ENCODE measurements at regions not wholly inside any gene's neighbourhood (a gene's known extent, or its start where the extent isn't known, plus 50 kb on each side); places are given as distances from the start of the nearest gene placed in this dataset.

GRCh38 chr18:8468921-8469335 lies 140.3 kb upstream of the RAB12 start:
- no peak for TF ChIP-seq EZH2phosphoT487 (IDR thresholded peaks at IDR 0.05; ENCODE audit: borderline replicate concordance, low read length)
- TF ChIP-seq, protein P1, sequence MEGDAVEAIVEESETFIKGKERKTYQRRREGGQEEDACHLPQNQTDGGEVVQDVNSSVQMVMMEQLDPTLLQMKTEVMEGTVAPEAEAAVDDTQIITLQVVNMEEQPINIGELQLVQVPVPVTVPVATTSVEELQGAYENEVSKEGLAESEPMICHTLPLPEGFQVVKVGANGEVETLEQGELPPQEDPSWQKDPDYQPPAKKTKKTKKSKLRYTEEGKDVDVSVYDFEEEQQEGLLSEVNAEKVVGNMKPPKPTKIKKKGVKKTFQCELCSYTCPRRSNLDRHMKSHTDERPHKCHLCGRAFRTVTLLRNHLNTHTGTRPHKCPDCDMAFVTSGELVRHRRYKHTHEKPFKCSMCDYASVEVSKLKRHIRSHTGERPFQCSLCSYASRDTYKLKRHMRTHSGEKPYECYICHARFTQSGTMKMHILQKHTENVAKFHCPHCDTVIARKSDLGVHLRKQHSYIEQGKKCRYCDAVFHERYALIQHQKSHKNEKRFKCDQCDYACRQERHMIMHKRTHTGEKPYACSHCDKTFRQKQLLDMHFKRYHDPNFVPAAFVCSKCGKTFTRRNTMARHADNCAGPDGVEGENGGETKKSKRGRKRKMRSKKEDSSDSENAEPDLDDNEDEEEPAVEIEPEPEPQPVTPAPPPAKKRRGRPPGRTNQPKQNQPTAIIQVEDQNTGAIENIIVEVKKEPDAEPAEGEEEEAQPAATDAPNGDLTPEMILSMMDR (IDR thresholded peaks at IDR 0.05; ENCODE audit: low read depth, low read length, poor library complexity, severe bottlenecking) = no peak
- H3K36me3 ChIP-seq (ENCODE audit: control insufficient read depth, low read length) = no peaks in the 10 kb centered on the region
- H3K27me3 ChIP-seq (ENCODE audit: control insufficient read depth, low read length) = no peaks in the 10 kb centered on the region; the same call in 1 of the 2 replicates
- no peaks in the 10 kb centered on the region for H3K9me3 ChIP-seq (ENCODE audit: control insufficient read depth, insufficient read depth, low read length)
- H3K4me1 ChIP-seq (ENCODE audit: control insufficient read depth, low read length) = no peaks in the 10 kb centered on the region
- no peak overlapping the region for H3K4me2 ChIP-seq (ENCODE audit: low read length)
- H3F3A ChIP-seq (ENCODE audit: control insufficient read depth, insufficient read depth) = no peaks in the 10 kb centered on the region
- H4K20me1 ChIP-seq (ENCODE audit: control insufficient read depth, insufficient read depth, low read depth, low read length) = no peaks in the 10 kb centered on the region
- no peaks in the 10 kb centered on the region for H3K9me2 ChIP-seq (replicated peaks; ENCODE audit: control insufficient read depth, low read length)
- no peak overlapping the region for H3K27ac ChIP-seq (ENCODE audit: low read depth, low read length)
- no peaks in the 10 kb centered on the region for H3K79me2 ChIP-seq (ENCODE audit: control insufficient read depth, low read length)
- H3K4me3 ChIP-seq (ENCODE audit: low read length) = no peak overlapping the region

DNA sequence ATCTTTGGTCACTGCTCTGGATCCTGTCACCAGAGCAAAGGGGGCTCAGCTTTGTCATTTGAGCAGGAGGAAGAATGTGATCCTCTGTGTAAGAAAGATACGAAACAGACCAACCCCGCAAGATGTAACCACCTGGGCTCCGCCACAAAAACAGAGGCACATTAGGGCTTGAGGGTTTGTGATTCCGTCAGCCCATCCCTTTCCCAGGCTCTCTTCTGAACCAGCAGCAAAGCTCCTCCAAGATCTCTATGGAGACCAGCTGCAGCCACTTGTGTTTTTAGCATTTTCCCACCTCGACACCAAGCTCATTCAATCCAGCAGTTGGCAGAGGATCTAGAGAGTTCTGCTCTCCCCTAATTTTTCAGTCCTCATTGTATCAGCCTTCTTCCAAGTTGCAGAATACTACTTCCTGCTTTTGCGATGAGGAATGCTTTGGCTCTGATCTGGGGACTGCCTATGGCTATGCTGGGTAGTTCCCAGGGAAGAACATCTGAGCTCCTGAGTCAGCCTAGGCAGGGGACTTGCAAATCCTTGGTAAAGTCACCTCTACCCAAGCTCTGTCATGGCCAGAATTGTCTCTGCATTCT lies 139.6 kb upstream of the RAB12 start:
- Histone ChIP-seq H3F3A (ENCODE audit: control insufficient read depth, insufficient read depth) (no peaks in the 10 kb centered on the region), H3K27me3 (ENCODE audit: control insufficient read depth, low read length) (no peaks in the 10 kb centered on the region; the same call in 1 of the 2 replicates), H3K4me2 (ENCODE audit: low read length) (no peak overlapping the region), H3K36me3 (ENCODE audit: control insufficient read depth, low read length) (no peaks in the 10 kb centered on the region), H4K20me1 (ENCODE audit: control insufficient read depth, insufficient read depth, low read depth, low read length) (no peaks in the 10 kb centered on the region), H3K4me3 (ENCODE audit: low read length) (no peak overlapping the region), H3K79me2 (ENCODE audit: control insufficient read depth, low read length) (no peaks in the 10 kb centered on the region), H3K9me3 (ENCODE audit: control insufficient read depth, insufficient read depth, low read length) (no peaks in the 10 kb centered on the region), H3K4me1 (ENCODE audit: control insufficient read depth, low read length) (no peaks in the 10 kb centered on the region), H3K27ac (ENCODE audit: low read depth, low read length) (no peak overlapping the region), H3K9me2 (replicated peaks; ENCODE audit: control insufficient read depth, low read length) (no peaks in the 10 kb centered on the region)
- TF ChIP-seq EZH2phosphoT487 (IDR thresholded peaks at IDR 0.05; ENCODE audit: borderline replicate concordance, low read length) = no peak
- TF ChIP-seq, protein P1 (IDR thresholded peaks at IDR 0.05; ENCODE audit: low read depth, low read length, poor library complexity, severe bottlenecking) = no peak

DNA sequence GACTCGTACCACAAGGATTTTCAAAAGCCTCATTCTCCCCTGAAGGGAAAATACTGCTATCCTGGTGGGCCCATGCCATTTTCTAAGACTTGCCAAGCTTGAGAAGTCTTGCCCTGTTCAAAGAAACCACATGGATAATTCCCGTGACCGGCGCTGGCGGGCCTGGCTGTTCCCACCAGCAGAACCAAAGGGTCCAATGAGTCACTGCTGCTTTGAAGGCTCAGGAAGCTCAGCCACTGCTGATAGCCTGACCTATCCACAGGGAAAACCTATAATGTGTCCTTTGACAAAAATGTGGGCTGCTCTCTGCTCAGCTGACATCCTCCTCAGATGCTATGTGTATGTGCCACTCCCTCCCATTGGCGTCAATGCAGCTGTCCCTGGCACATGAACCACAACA lies 137.9 kb upstream of the RAB12 start:
- Histone ChIP-seq H3K4me3 (ENCODE audit: low read length) (no peak overlapping the region), H3K4me1 (ENCODE audit: control insufficient read depth, low read length) (no peaks in the 10 kb centered on the region), H4K20me1 (ENCODE audit: control insufficient read depth, insufficient read depth, low read depth, low read length) (no peaks in the 10 kb centered on the region), H3K9me2 (replicated peaks; ENCODE audit: control insufficient read depth, low read length) (no peaks in the 10 kb centered on the region), H3F3A (ENCODE audit: control insufficient read depth, insufficient read depth) (no peaks in the 10 kb centered on the region), H3K27ac (ENCODE audit: low read depth, low read length) (no peak overlapping the region), H3K9me3 (ENCODE audit: control insufficient read depth, insufficient read depth, low read length) (no peaks in the 10 kb centered on the region), H3K79me2 (ENCODE audit: control insufficient read depth, low read length) (no peaks in the 10 kb centered on the region), H3K36me3 (ENCODE audit: control insufficient read depth, low read length) (no peaks in the 10 kb centered on the region), H3K27me3 (ENCODE audit: control insufficient read depth, low read length) (no peaks in the 10 kb centered on the region; the same call in 1 of the 2 replicates), H3K4me2 (ENCODE audit: low read length) (no peak overlapping the region)
- no peak for TF ChIP-seq EZH2phosphoT487 (IDR thresholded peaks at IDR 0.05; ENCODE audit: borderline replicate concordance, low read length)
- TF ChIP-seq, protein P1 (IDR thresholded peaks at IDR 0.05; ENCODE audit: low read depth, low read length, poor library complexity, severe bottlenecking) = no peak

Data from DOHH2 (cell line).